ENCODE measurements at regions not wholly inside any gene's neighbourhood (a gene's known extent, or its start where the extent isn't known, plus 50 kb on each side); places are given as distances from the start of the nearest gene placed in this dataset.

GRCh38 chr2:6164986-6165747, 473.0 kb downstream of the SOX11 start:
- in situ Hi-C loops (cut with MboI; ENCODE audit: low pct_unique_long_range_greater_than_20kb, low sequenced_read_pairs, unreplicated experiment), result no loop called here
- no peak for DNase-seq (ENCODE audit: low spot score)
- TF ChIP-seq CTCF (IDR thresholded peaks at IDR 0.05; ENCODE audit: extremely low read depth, insufficient read depth, missing control alignments), result no peak

GRCh38 chr2:6167592-6168138, 475.5 kb downstream of the SOX11 start:
- no peak for TF ChIP-seq CTCF (IDR thresholded peaks at IDR 0.05; ENCODE audit: extremely low read depth, insufficient read depth, missing control alignments)
- in situ Hi-C loops (cut with MboI; ENCODE audit: low pct_unique_long_range_greater_than_20kb, low sequenced_read_pairs, unreplicated experiment), result no loop called here
- no peak for DNase-seq (ENCODE audit: low spot score)

DNA sequence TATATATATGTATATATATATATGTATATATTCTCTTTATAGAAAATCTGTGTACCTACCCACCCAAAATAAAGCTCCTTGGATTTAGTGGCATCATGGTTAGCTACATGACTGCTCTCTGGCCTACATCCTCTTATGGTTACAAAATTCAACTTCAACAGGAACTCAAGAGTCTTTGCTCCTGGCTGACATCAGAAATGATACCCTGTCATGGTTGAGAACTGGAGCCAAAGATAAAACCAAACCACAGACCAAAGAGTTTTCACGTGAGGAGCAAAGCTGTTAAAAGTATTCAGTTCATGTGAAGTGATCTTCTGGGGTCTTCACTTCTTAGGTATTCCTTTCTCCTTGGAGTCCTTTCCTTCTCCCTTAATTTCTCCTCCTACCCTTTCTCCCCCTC, 476.3 kb downstream of the SOX11 start:
- in situ Hi-C loops (cut with MboI; ENCODE audit: low pct_unique_long_range_greater_than_20kb, low sequenced_read_pairs, unreplicated experiment), result no loop called here
- no peak for DNase-seq (ENCODE audit: low spot score)
- no peak for TF ChIP-seq CTCF (IDR thresholded peaks at IDR 0.05; ENCODE audit: extremely low read depth, insufficient read depth, missing control alignments)

- TF ChIP-seq CTCF (IDR thresholded peaks at IDR 0.05; ENCODE audit: extremely low read depth, insufficient read depth, missing control alignments), result no peak
- DNase-seq (ENCODE audit: low spot score), result no peak
- in situ Hi-C loops (cut with MboI; ENCODE audit: low pct_unique_long_range_greater_than_20kb, low sequenced_read_pairs, unreplicated experiment), result no loop called here
These were observed 479.1 kb downstream of the SOX11 start for GRCh38 chr2:6171294-6171693.

DNA sequence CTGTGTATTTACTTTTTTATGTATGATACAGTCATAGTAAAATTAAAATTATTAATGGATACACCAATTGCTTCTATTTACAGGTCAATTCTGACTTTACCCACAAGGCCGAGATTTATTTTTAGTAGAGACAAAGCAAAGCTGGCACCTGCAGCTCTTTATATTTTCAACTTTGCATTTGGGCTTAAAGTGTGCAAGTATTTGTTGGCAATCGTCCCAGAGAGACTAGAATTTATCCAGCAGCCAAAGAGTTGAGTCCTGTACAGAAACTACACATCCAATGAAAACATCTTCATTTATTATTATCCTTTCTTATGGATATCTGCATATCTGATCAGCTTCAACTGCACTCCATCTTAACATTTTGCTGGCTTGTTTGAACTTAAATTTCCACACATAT, 485.6 kb downstream of the SOX11 start:
- DNase-seq (ENCODE audit: low spot score), result no peak
- no peak for TF ChIP-seq CTCF (IDR thresholded peaks at IDR 0.05; ENCODE audit: extremely low read depth, insufficient read depth, missing control alignments)
- in situ Hi-C loops (cut with MboI; ENCODE audit: low pct_unique_long_range_greater_than_20kb, low sequenced_read_pairs, unreplicated experiment), result no loop called here

DNA sequence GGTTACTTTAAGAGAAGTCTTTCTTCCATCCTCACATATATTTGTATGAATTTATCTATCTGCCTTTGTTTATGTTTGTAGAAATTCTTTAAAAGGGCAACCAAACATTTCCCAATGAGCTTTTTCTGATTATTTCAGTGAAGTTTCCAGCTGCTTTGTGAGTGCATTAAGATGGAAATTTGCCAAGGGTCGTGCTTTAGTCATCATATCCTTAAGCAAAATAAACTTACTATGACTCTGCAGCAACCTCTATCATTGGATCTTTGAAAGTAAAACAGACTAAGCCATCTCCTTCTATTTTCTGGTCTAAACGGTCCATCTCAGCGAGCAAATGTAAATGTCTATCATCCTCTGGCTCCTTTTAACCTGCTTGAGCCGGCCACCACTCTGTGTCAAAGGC, 489.3 kb downstream of the SOX11 start:
- TF ChIP-seq CTCF (IDR thresholded peaks at IDR 0.05; ENCODE audit: extremely low read depth, insufficient read depth, missing control alignments), result no peak
- in situ Hi-C loops (cut with MboI; ENCODE audit: low pct_unique_long_range_greater_than_20kb, low sequenced_read_pairs, unreplicated experiment), result no loop called here
- no peak for DNase-seq (ENCODE audit: low spot score)

Data from GM13977 (cell line).